GM12878 (cell line): ENCODE measurements at regions not wholly inside any gene's neighbourhood (a gene's known extent, or its start where the extent isn't known, plus 50 kb on each side); places are given as distances from the start of the nearest gene placed in this dataset.
A peak's percentile ranks its signal among the peaks of the same experiment; 100 is the strongest.

Source experiments
- ATAC-seq: fragments of 200-7000 bp; cut with Tn5 transposase; 3 replicates; pipeline ENCODE4 v1.9.1; 2020; ENCODE audit warnings: mild to moderate bottlenecking, moderate library complexity
- BruUV-seq: library from RNA; stranded (reverse); fragments of 400-500 nt; replicated peaks from 2 replicates; lab custom pipeline; 2021; lab: Mats Ljungman, UMichigan
- CTCF ChIA-PET: fragments of 300-600 bp; sonication (Branson Sonifier 250); formaldehyde crosslinking; extraction: SDS; loops from one replicate; lab custom pipeline; 2021; ENCODE audit warnings: inconsistent platforms; lab: Yijun Ruan, JAX
- POLR2A ChIA-PET: fragments of 350-600 bp; formaldehyde crosslinking; extraction: SDS; loops from one replicate; lab custom pipeline; 2021; ENCODE audit warnings: inconsistent platforms; lab: Charles Lee
- RAD21 ChIA-PET: fragments of 300-600 bp; sonication (Branson Sonifier 250); formaldehyde crosslinking; loops from one replicate; lab custom pipeline; 2023; ENCODE audit warnings: antibody characterized with exemption; ENCODE audit not compliant: unreplicated experiment; lab: Charles Lee
- SMC1A ChIA-PET: fragments of 300-600 bp; sonication (Branson Sonifier 250); formaldehyde crosslinking; loops from one replicate; lab custom pipeline; 2023; ENCODE audit not compliant: unreplicated experiment, uncharacterized antibody; lab: Charles Lee
- DNase-seq: peaks from one replicate; pipeline ENCODE4 v3.0.0-alpha.2; 2011; ENCODE audit warnings: low read depth, low spot score
- FAIRE-seq: peaks from 3 replicates; lab custom pipeline; 2011; peaks lifted over from hg19 to GRCh38; lab: Jason Lieb, UNC
- H2AFZ ChIP-seq: 2 replicates; pipeline ENCODE4 v1.6.0; 2011; ENCODE audit warnings: low read depth, low read length, control low read depth; ENCODE audit not compliant: control insufficient read depth
- H3K27ac ChIP-seq: 2 replicates; pipeline ENCODE4 v1.5.1; 2011; ENCODE audit warnings: control low read depth; ENCODE audit not compliant: control insufficient read depth, insufficient read depth
- H3K27me3 ChIP-seq, 2 experiments: replicated peaks in 1 of 2; 2 replicates each; pipeline versions ENCODE4 v1.6.0 to v1.6.1; 2011; ENCODE audit warnings: low read length in 1 of 2; ENCODE audit not compliant: control insufficient read depth in 2 of 2, insufficient read depth in 2 of 2
- H3K36me3 ChIP-seq, 2 experiments: 2 replicates each; pipeline ENCODE4 v1.5.1; 2011; ENCODE audit warnings: low read length in 1 of 2; ENCODE audit not compliant: control insufficient read depth in 2 of 2, insufficient read depth in 2 of 2
- H3K4me1 ChIP-seq: 2 replicates; pipeline ENCODE4 v1.6.1; 2011; ENCODE audit warnings: mild to moderate bottlenecking, low read length, moderate library complexity, mixed read lengths; ENCODE audit not compliant: control insufficient read depth, insufficient read depth
- H3K4me2 ChIP-seq: 2 replicates; pipeline ENCODE4 v1.6.0; 2011; ENCODE audit warnings: control low read depth; ENCODE audit not compliant: control insufficient read depth, insufficient read depth
- H3K4me3 ChIP-seq: fragments of 200-600 bp; sonication (generic); 2 replicates; pipeline ENCODE4 v1.5.1; 2016
- H3K79me2 ChIP-seq: 2 replicates; pipeline ENCODE4 v1.6.0; 2011; ENCODE audit warnings: low read length; ENCODE audit not compliant: control insufficient read depth, insufficient read depth
- H3K9ac ChIP-seq: 2 replicates; pipeline ENCODE4 v1.8.0; 2011; ENCODE audit warnings: low read length, control low read depth, mixed read lengths; ENCODE audit not compliant: control insufficient read depth, insufficient read depth
- H3K9me3 ChIP-seq: replicated peaks from 3 replicates; pipeline ENCODE4 v1.5.1; 2011; ENCODE audit warnings: mild to moderate bottlenecking, low read length; ENCODE audit not compliant: control insufficient read depth, insufficient read depth
- H4K20me1 ChIP-seq: 2 replicates; pipeline ENCODE4 v1.6.0; 2011; ENCODE audit not compliant: control insufficient read depth, insufficient read depth
- CBFB ChIP-seq: IDR thresholded peaks from 2 replicates; pipeline ENCODE4 v1.6.1; 2016; ENCODE audit warnings: antibody characterized with exemption, low read depth
- CHD1 ChIP-seq: IDR thresholded peaks from 2 replicates; pipeline ENCODE4 v1.6.1; 2012; ENCODE audit warnings: low read depth, low read length, improper control_type of control experiment
- EP300 ChIP-seq, 2 experiments: fragments of 150-350 bp in 1 of 2; IDR thresholded peaks; 2 replicates each; pipeline ENCODE4 v1.6.1; 2011 to 2012; ENCODE audit warnings: low read depth in 2 of 2, low read length in 2 of 2, borderline replicate concordance in 1 of 2, improper control_type of control experiment in 1 of 2, inconsistent platforms in 1 of 2; ENCODE audit not compliant: control insufficient read depth in 1 of 2
- IRF4 ChIP-seq: IDR thresholded peaks from 2 replicates; pipeline ENCODE4 v1.6.1; 2011; ENCODE audit warnings: low read depth, low read length
- JUNB ChIP-seq: IDR thresholded peaks from 2 replicates; pipeline ENCODE4 v1.6.1; 2016; ENCODE audit warnings: antibody characterized with exemption, mild to moderate bottlenecking
- NFYB ChIP-seq: IDR thresholded peaks from 2 replicates; pipeline ENCODE4 v1.6.1; 2011; ENCODE audit warnings: low read depth, mild to moderate bottlenecking, low read length, improper control_type of control experiment, moderate library complexity; ENCODE audit not compliant: insufficient read depth
- PML ChIP-seq: IDR thresholded peaks from 2 replicates; pipeline ENCODE4 v1.6.1; 2012; ENCODE audit warnings: low read length, inconsistent platforms
- POLR2AphosphoS5 ChIP-seq: IDR thresholded peaks from 2 replicates; pipeline ENCODE4 v1.6.1; 2011; ENCODE audit warnings: mild to moderate bottlenecking, low read length, inconsistent platforms
- RUNX3 ChIP-seq: IDR thresholded peaks from 2 replicates; pipeline ENCODE4 v1.6.1; 2012; ENCODE audit warnings: low read length, inconsistent platforms
- SMAD1 ChIP-seq: fragments of 450-650 bp; IDR thresholded peaks from 2 replicates; pipeline ENCODE4 v1.6.1; 2018; ENCODE audit warnings: mild to moderate bottlenecking, low read depth; ENCODE audit not compliant: partially characterized antibody
- SMAD5 ChIP-seq: IDR thresholded peaks from 2 replicates; pipeline ENCODE4 v1.6.1; 2016; ENCODE audit warnings: antibody characterized with exemption, low read depth
- SMC3 ChIP-seq: IDR thresholded peaks from 2 replicates; pipeline ENCODE4 v1.6.1; 2011; ENCODE audit warnings: low read length, improper control_type of control experiment, borderline replicate concordance
- TAF1 ChIP-seq: IDR thresholded peaks from 2 replicates; pipeline ENCODE4 v1.6.1; 2011; ENCODE audit warnings: mild to moderate bottlenecking, low read depth, low read length, borderline replicate concordance
- TCF7 ChIP-seq: IDR thresholded peaks from 2 replicates; pipeline ENCODE4 v1.6.1; 2014; ENCODE audit warnings: antibody characterized with exemption, borderline replicate concordance
- YY1 ChIP-seq: IDR thresholded peaks from 2 replicates; pipeline ENCODE4 v1.6.1; 2011; ENCODE audit warnings: low read depth, mild to moderate bottlenecking, low read length
- WGBS: methylation state at CpG from one replicate; pipeline ENCODE4 v1.1.6; 2016; ENCODE audit warnings: low lambda C conversion rate; ENCODE audit not compliant: insufficient replicate concordance, insufficient coverage; ENCODE audit errors: missing lambda C conversion rate; 5-methylcytosine and 5-hydroxymethylcytosine counted together
- in situ Hi-C: fragments of 300-500 bp; cut with MboI; formaldehyde crosslinking; loops from 9 replicates; pipeline ENCODE4 v1.14.3; 2018; ENCODE audit warnings: mixed read lengths
- intact Hi-C: fragments of 100-400 bp; cut with micrococcal nuclease; formaldehyde crosslinking; loops from one replicate; pipeline ENCODE4 v1.14.2; 2022; ENCODE audit not compliant: unreplicated experiment
- TF ChIP-seq, protein P1 (sequence below): IDR thresholded peaks from 2 replicates; pipeline ENCODE4 v1.6.1; 2012; ENCODE audit warnings: low read depth, low read length, improper control_type of control experiment
- TF ChIP-seq, protein P2 (sequence below): IDR thresholded peaks from 2 replicates; pipeline ENCODE4 v1.6.1; 2011; ENCODE audit warnings: mild to moderate bottlenecking, low read depth, low read length, moderate library complexity; ENCODE audit not compliant: insufficient replicate concordance

DNA sequence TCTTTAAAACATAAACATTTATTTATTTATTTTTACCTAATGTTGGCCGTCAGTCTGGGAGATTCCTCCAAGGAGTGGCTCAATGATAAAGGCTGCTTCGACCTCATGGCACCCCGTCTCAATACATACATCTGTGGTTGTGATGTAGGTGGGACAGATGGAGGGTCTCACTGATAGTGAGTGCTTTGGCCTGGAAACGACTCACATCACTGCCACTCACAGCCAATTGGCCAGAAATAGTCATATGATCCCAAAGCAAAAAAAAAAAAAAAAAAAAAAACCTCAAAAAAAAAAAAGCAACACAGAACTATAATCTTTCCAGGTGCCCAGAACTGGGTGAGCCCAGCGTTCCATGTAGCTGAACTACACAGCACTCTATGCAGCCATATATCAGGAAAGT lies 125.4 kb downstream of the PSAT1 start:
- no peaks in the 10 kb centered on the region for H3K79me2 ChIP-seq
- no peaks in the 10 kb centered on the region for H3K36me3 ChIP-seq
- DNase-seq (no peak), ATAC-seq (no peak), FAIRE-seq (no peak)
- intact Hi-C loops = loop anchor here (10.0 kb wide), 1 partner anchor 62 kb away; no protein-coding TSS in a partner anchor
- ChIA-PET CTCF (no interaction called here), RAD21 (no interaction called here), SMC1A (no interaction called here), POLR2A (no interaction called here)
- no peak overlapping the region for H3K27ac ChIP-seq
- H4K20me1 ChIP-seq = no peaks in the 10 kb centered on the region
- no peak overlapping the region for H2AFZ ChIP-seq
- in situ Hi-C loops = no loop called here
- WGBS = 26% methylated on average over 5 of the region's 5 CpGs
- TF ChIP-seq, protein P1, sequence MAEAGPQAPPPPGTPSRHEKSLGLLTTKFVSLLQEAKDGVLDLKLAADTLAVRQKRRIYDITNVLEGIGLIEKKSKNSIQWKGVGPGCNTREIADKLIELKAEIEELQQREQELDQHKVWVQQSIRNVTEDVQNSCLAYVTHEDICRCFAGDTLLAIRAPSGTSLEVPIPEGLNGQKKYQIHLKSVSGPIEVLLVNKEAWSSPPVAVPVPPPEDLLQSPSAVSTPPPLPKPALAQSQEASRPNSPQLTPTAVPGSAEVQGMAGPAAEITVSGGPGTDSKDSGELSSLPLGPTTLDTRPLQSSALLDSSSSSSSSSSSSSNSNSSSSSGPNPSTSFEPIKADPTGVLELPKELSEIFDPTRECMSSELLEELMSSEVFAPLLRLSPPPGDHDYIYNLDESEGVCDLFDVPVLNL = no peak
- TF ChIP-seq TCF7 = no peak
- TF ChIP-seq CHD1 = no peak
- peak; percentile 77 for TF ChIP-seq NFYB
- H3K9ac ChIP-seq = no peak overlapping the region
- no peak overlapping the region for H3K4me2 ChIP-seq
- H3K9me3 ChIP-seq = no peaks in the 10 kb centered on the region
- H3K27me3 ChIP-seq = no peaks in the 10 kb centered on the region
- no peak overlapping the region for H3K4me3 ChIP-seq
- no peaks in the 10 kb centered on the region for H3K4me1 ChIP-seq
- no TSS peak for BruUV-seq

DNA sequence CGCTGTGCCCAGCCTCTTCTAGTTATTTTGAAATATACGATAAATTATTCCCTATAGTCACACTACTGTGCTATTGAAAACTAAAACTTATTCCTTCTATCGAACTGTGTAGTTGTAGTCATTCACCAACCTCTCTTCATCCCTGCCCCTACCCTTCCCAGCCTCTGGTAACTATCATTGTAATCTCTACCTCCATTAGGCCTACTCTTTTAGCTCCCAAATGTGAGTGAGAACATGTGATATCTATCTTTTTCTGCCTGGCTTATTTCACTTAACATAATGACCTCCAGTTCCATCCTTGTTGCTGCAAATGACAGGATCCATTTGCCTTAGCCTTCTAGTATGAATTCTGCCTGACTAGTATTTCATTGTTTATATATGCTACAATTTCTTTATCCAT lies 127.4 kb downstream of the PSAT1 start:
- no peak overlapping the region for H3K9ac ChIP-seq
- ATAC-seq = no peak
- no peaks in the 10 kb centered on the region for H3K36me3 ChIP-seq
- H3K27me3 ChIP-seq = no peaks in the 10 kb centered on the region
- no peaks in the 10 kb centered on the region for H3K9me3 ChIP-seq
- SMC1A ChIA-PET = no interaction called here
- H4K20me1 ChIP-seq = no peaks in the 10 kb centered on the region
- intact Hi-C loops (loop anchor here (10.0 kb wide), 1 partner anchor 61 kb away; no protein-coding TSS in a partner anchor), in situ Hi-C loops (no loop called here)
- no peak overlapping the region for H3K4me2 ChIP-seq
- no peaks in the 10 kb centered on the region for H3K4me1 ChIP-seq
- FAIRE-seq = no peak
- no peak overlapping the region for H2AFZ ChIP-seq
- no TSS peak for BruUV-seq
- CTCF ChIA-PET = no interaction called here
- no peak for DNase-seq
- RAD21 ChIA-PET = no interaction called here
- no peak overlapping the region for H3K4me3 ChIP-seq
- 47% methylated on average over 3 of the region's 3 CpGs for WGBS
- H3K27ac ChIP-seq = no peak overlapping the region
- POLR2A ChIA-PET = no interaction called here
- H3K79me2 ChIP-seq = no peaks in the 10 kb centered on the region
- TF ChIP-seq EP300 (IDR thresholded peaks at IDR 0.05; ENCODE audit: borderline replicate concordance in 1 of 2, control insufficient read depth in 1 of 2, low read depth in 2 of 2, low read length in 2 of 2) (no peak), SMAD5 (no peak), SMAD1 (no peak), YY1 (no peak), SMC3 (no peak), CBFB (no peak), IRF4 (no peak), PML (no peak), RUNX3 (no peak), POLR2AphosphoS5 (no peak), TAF1 (no peak), JUNB (no peak)
- TF ChIP-seq, protein P2, sequence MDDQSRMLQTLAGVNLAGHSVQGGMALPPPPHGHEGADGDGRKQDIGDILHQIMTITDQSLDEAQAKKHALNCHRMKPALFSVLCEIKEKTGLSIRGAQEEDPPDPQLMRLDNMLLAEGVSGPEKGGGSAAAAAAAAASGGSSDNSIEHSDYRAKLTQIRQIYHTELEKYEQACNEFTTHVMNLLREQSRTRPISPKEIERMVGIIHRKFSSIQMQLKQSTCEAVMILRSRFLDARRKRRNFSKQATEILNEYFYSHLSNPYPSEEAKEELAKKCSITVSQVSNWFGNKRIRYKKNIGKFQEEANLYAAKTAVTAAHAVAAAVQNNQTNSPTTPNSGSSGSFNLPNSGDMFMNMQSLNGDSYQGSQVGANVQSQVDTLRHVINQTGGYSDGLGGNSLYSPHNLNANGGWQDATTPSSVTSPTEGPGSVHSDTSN = no peak
